IPS DF 19.7 (cell line): ENCODE measurements at regions not wholly inside any gene's neighbourhood (a gene's known extent, or its start where the extent isn't known, plus 50 kb on each side); places are given as distances from the start of the nearest gene placed in this dataset.
"Not testable (repeated sequence)": the region's sequence is repeated elsewhere in the genome, so short reads cannot be mapped to it uniquely, and the experiment has no call there.

ENCODE experiments used
- DNase-seq: peaks from one replicate; pipeline ENCODE4 v3.0.0-alpha.2; 2013; ENCODE audit warnings: low read depth, low spot score

DNA sequence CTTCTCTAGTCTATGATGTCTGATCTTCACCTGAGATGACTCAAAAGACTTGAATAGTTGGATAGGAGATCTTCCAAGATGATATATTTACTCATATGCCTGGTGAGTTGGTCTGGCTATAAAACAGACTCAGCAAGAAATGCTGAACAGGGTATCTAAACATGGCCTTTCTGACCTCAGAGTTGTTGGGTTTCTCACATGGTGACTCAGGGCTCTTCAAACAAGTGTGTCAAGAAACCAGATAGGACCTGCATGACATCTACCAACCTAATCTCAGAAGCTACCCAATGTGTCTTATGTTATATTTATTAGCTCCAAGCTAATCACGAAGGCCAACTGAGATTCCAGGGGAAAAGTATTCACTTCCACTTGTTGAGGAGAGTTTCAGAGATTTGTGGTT is 1477.3 kb downstream of the CDH8 start:
- no peak for DNase-seq

GRCh38 chr16:60553090-60553757 is 1483.0 kb downstream of the CDH8 start:
- DNase-seq = no peak

DNA sequence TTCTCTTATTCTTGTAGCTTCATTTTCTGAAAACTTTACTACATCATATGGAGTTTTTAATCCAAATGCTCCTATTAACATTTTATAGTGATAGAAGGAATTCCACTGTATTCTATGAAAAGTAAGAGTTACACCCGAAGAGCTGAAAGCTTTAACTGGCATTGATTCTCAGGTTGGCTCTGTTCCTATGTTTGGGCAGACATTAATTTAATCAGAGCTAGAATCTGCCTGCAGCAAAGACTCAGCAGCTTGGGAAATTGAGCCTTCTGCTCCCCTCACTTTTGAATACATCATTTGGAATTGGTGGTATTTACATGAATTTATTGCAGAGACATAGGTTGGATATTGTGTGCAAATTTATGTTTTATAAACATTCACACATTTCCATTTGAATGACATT is 1494.7 kb downstream of the CDH8 start:
- no peak for DNase-seq

DNA sequence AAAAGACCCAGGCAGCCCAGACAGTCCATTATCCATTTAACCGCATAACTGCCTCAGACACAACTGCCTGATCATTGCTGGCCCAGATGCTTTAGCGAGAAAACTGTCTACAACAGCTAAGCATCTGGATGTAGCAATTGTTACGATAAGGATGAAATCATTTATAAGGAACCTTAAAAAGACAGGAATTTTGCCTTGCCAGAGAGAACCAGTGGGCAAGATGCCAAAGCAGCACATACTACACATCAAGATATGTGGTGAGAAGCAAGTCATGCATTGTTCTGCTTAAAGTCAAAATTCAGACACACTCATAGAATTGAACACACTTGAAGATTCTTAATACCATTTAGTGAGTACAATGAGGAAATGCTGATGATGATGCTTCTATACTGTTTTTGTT is 1525.3 kb downstream of the CDH8 start:
- DNase-seq = no peak

GRCh38 chr16:60510208-60510607 is 1526.0 kb downstream of the CDH8 start:
- no peak for DNase-seq

- no peak for DNase-seq
Observed at GRCh38 chr16:60491273-60491672, 1545.0 kb downstream of the CDH8 start.

DNA sequence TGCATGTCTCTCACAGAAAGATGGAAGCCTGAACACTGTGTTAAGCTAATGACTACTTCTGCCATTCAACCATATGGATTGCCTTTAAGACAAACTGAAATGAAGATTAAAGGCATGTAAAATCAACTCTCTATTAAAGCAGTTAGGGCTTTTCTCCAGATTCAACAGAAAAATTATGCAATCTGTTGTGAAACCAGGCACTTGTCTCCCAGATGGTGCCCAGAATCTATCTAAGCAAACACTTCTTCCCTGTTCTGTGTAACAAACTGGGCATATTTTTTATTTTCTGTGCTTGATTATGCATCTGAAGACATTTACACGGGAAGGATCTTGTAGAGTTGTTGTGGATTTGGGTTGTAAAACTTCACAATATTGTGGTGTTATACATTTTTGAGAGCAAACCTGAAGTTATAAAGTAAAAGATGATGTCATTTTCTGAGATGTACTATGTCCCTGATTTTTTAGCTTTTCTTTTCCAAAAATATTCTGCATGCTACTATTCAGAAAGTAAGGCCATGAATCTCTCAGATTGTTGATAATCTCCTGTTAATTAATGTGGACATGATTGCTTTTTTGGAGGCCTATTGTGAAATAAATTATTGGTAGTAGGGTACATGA is 1550.3 kb downstream of the CDH8 start:
- DNase-seq = no peak

DNA sequence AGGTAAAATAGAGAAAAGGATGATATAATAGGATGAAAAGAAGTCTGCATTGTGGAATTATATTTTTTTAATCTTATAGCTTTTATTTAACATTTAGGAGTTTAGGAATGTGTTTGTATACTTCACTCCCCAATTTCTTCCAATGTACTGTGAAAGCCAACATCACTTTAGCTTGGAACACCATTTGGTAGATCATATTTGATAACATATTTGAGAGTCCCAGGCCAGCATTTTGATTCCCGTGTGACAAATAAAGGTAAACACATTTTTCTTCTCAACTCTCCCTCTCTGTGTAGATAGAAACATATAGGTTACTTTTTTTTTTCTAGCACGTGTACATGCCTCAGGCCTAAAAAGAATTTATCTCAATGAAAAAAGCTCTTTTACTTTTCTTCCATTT is 1551.3 kb downstream of the CDH8 start:
- DNase-seq = no peak

- no peak for DNase-seq
Observed at GRCh38 chr16:60481591-60481990, 1554.6 kb downstream of the CDH8 start.

GRCh38 chr16:60478810-60479209 is 1557.4 kb downstream of the CDH8 start:
- DNase-seq = no peak

- DNase-seq = no peak
Observed at GRCh38 chr16:60463986-60464385, 1572.3 kb downstream of the CDH8 start.

DNA sequence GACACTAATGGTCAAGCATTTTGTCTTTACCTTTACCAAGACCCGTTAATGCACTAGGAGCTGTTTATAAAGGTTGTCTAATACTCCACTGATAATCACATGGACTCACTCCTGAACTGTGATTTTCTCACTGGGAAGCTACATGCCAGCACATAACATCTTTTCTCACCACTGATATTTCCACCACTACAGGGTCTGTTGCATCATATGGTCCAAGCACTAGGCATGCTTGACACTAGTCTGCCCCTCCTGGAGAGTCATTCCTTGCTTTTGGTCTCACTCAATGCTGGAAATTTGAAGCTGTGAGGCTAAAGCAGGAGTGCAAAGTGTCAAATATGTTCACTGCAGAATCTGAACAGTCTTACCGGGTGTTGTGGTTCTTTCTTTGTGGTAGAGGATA is 1576.8 kb downstream of the CDH8 start:
- DNase-seq = no peak

- DNase-seq = no peak
Observed at GRCh38 chr16:60458255-60458654, 1578.0 kb downstream of the CDH8 start.

GRCh38 chr16:60452646-60453045 is 1583.6 kb downstream of the CDH8 start:
- DNase-seq = no peak

GRCh38 chr16:60438894-60439293 is 1597.3 kb downstream of the CDH8 start:
- no peak for DNase-seq

GRCh38 chr16:60432472-60432871 is 1603.8 kb downstream of the CDH8 start:
- DNase-seq = no peak

- DNase-seq = no peak
Observed at GRCh38 chr16:60419859-60420258, 1616.4 kb downstream of the CDH8 start.

GRCh38 chr16:60414613-60415012 is 1621.6 kb downstream of the CDH8 start:
- no peak for DNase-seq

DNA sequence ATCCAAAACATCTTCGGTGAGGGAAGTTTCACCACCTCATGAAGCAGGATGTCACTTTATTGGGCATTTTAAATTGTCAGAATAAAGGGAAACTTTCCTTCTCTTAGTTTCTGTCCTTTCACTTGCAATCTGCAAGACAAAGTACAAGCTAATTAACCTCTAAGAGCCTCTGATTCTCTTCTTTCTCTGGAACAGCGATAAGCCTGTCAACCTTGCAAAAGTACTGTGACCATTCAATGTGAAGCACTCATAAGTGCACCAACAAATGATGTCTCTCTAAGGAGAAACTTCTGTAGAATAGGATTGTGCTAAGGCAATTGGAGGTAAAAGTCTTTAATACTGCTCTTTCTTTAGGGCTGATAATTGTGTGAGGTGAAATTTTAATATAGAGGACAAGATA is 1622.3 kb downstream of the CDH8 start:
- DNase-seq = no peak

DNA sequence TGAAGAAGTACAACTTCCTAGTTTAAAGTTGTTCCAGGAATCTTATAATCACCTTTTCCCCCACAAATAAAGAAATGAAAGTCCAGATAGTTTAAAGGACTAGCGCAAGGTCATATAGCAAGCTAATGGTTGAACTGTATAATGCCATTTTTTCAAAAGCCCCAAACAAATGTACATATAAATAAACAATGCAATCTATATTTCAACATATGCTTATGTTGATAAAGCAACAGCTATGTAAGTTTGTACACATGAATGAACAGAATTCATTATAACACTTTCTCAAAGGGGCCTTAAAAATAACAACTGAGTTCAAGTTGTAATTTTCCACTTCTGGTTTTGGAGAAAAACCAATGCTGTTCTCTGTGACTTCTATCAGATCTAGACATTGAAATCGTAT is 1628.6 kb downstream of the CDH8 start:
- no peak for DNase-seq

- DNase-seq = no peak
Observed at GRCh38 chr16:60407034-60407433, 1629.2 kb downstream of the CDH8 start.

- no peak for DNase-seq
Observed at GRCh38 chr16:60405286-60405685, 1631.0 kb downstream of the CDH8 start.

GRCh38 chr16:60404401-60404800 is 1631.8 kb downstream of the CDH8 start:
- no peak for DNase-seq

DNA sequence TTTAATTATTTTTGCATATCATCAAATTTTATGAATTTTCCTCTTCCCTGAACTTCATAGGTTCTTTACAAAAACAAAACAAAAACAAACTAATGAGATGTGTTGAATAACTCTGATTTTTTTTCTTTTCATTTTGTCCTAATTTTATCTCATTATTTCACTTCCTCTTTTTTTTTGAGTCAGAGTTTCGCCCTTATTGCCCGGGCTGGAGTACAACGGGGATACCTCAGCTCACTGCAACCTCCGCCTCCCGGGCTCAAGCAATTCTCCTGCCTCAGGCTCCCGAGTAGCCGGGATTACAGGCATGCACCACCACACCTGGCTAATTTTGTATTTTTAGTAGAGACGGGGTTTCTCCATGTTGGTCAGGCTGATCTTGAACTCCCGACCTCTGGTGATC is 1633.3 kb downstream of the CDH8 start:
- not testable (repeated sequence) for DNase-seq
